Stimulated activated memory B cell treated with anti-CD40 and anti-IgM and Interleukin-4, amounts not matched to agents 10 μg/mL and 1 μg/mL and 100 μg/mL, for 72 hours (primary cell): ENCODE measurements at regions not wholly inside any gene's neighbourhood (a gene's known extent, or its start where the extent isn't known, plus 50 kb on each side); places are given as distances from the start of the nearest gene placed in this dataset.
A peak's percentile ranks its signal among the peaks of the same experiment; 100 is the strongest.

Source experiments
- ATAC-seq: fragments of 150-1000 bp; cut with Tn5 transposase; 2 replicates; pipeline ENCODE4 v1.10.0; 2021
- H3K27ac Mint-ChIP-seq: one replicate; pipeline ENCODE4 v1.8.0; 2022; ENCODE audit warnings: mild to moderate bottlenecking, mixed read lengths
- H3K27me3 Mint-ChIP-seq: one replicate; pipeline ENCODE4 v1.8.0; 2022; ENCODE audit warnings: mixed read lengths
- H3K36me3 Mint-ChIP-seq: one replicate; pipeline ENCODE4 v1.8.0; 2022; ENCODE audit warnings: mixed read lengths
- H3K4me1 Mint-ChIP-seq: one replicate; pipeline ENCODE4 v1.8.0; 2022; ENCODE audit warnings: mixed read lengths
- H3K4me3 Mint-ChIP-seq: one replicate; pipeline ENCODE4 v1.8.0; 2022; ENCODE audit warnings: mild to moderate bottlenecking, moderate library complexity, mixed read lengths
- H3K9me3 Mint-ChIP-seq: one replicate; pipeline ENCODE4 v1.8.0; 2022; ENCODE audit warnings: mixed read lengths

- H3K27ac Mint-ChIP-seq: no peak overlapping the region
- H3K9me3 Mint-ChIP-seq: peaks cover 32% of the 10 kb centered on the region
- H3K4me1 Mint-ChIP-seq: no peaks in the 10 kb centered on the region
- no peak for ATAC-seq
- H3K27me3 Mint-ChIP-seq: peaks cover 58% of the 10 kb centered on the region
- no peak overlapping the region for H3K4me3 Mint-ChIP-seq
- peaks cover 7% of the 10 kb centered on the region for H3K36me3 Mint-ChIP-seq
These were observed 51.8 kb upstream of the NDUFB4 start for GRCh38 chr3:120544361-120544760.

GRCh38 chr3:120536642-120537041 lies 59.5 kb upstream of the NDUFB4 start:
- no peak for ATAC-seq
- no peaks in the 10 kb centered on the region for H3K4me1 Mint-ChIP-seq
- no peak overlapping the region for H3K4me3 Mint-ChIP-seq
- peaks cover 7% of the 10 kb centered on the region for H3K36me3 Mint-ChIP-seq
- H3K27me3 Mint-ChIP-seq: peaks cover 56% of the 10 kb centered on the region
- H3K27ac Mint-ChIP-seq: no peak overlapping the region
- peaks cover 27% of the 10 kb centered on the region for H3K9me3 Mint-ChIP-seq

GRCh38 chr3:120532969-120533368 lies 63.2 kb upstream of the NDUFB4 start:
- Mint-ChIP-seq H3K4me1 (no peaks in the 10 kb centered on the region), H3K27me3 (peaks cover 53% of the 10 kb centered on the region), H3K27ac (no peak overlapping the region), H3K9me3 (peaks cover 6% of the 10 kb centered on the region), H3K4me3 (no peak overlapping the region), H3K36me3 (no peaks in the 10 kb centered on the region)
- ATAC-seq: no peak

GRCh38 chr3:120528163-120528562 lies 68.0 kb upstream of the NDUFB4 start:
- H3K36me3 Mint-ChIP-seq: no peaks in the 10 kb centered on the region

GRCh38 chr3:120526011-120526870 lies 69.9 kb upstream of the NDUFB4 start:
- ATAC-seq: no peak
- Mint-ChIP-seq H3K9me3 (no peaks in the 10 kb centered on the region), H3K27ac (no peak overlapping the region), H3K4me1 (no peaks in the 10 kb centered on the region), H3K27me3 (peaks cover 14% of the 10 kb centered on the region), H3K4me3 (no peak overlapping the region), H3K36me3 (no peaks in the 10 kb centered on the region)

More at GRCh38 chr3:120528163-120528562, 68.0 kb upstream of the NDUFB4 start:
- peaks cover 33% of the 10 kb centered on the region for H3K27me3 Mint-ChIP-seq
- no peak overlapping the region for H3K4me3 Mint-ChIP-seq
- H3K4me1 Mint-ChIP-seq: no peaks in the 10 kb centered on the region
- no peak overlapping the region for H3K27ac Mint-ChIP-seq
- H3K9me3 Mint-ChIP-seq: peaks cover 4% of the 10 kb centered on the region
- ATAC-seq: no peak

GRCh38 chr3:120524171-120524923 lies 71.8 kb upstream of the NDUFB4 start:
- no peaks in the 10 kb centered on the region for H3K36me3 Mint-ChIP-seq
- H3K4me3 Mint-ChIP-seq: no peak overlapping the region
- no peak overlapping the region for H3K27ac Mint-ChIP-seq
- H3K4me1 Mint-ChIP-seq: no peaks in the 10 kb centered on the region
- H3K9me3 Mint-ChIP-seq: no peaks in the 10 kb centered on the region
- peaks cover 2% of the 10 kb centered on the region for H3K27me3 Mint-ChIP-seq
- no peak for ATAC-seq

- Mint-ChIP-seq H3K27ac (no peak overlapping the region), H3K27me3 (peaks cover 40% of the 10 kb centered on the region), H3K4me1 (no peaks in the 10 kb centered on the region), H3K9me3 (no peaks in the 10 kb centered on the region), H3K4me3 (no peak overlapping the region), H3K36me3 (no peaks in the 10 kb centered on the region)
- ATAC-seq: no peak
These were observed 65.3 kb upstream of the FSTL1 start for GRCh38 chr3:120516136-120516535.

- Mint-ChIP-seq H3K36me3 (no peaks in the 10 kb centered on the region), H3K27me3 (peaks cover 53% of the 10 kb centered on the region), H3K4me3 (no peak overlapping the region), H3K9me3 (no peaks in the 10 kb centered on the region), H3K4me1 (no peaks in the 10 kb centered on the region), H3K27ac (no peak overlapping the region)
- ATAC-seq: no peak
These were observed 61.9 kb upstream of the FSTL1 start for GRCh38 chr3:120512655-120513054.

GRCh38 chr3:120506828-120507774 lies 56.3 kb upstream of the FSTL1 start:
- no peak for ATAC-seq
- Mint-ChIP-seq H3K36me3 (no peaks in the 10 kb centered on the region), H3K27me3 (peaks cover 34% of the 10 kb centered on the region), H3K4me1 (no peaks in the 10 kb centered on the region), H3K9me3 (no peaks in the 10 kb centered on the region), H3K27ac (no peak overlapping the region), H3K4me3 (no peak overlapping the region)

GRCh38 chr3:120506076-120506827 lies 55.5 kb upstream of the FSTL1 start:
- ATAC-seq: no peak
- Mint-ChIP-seq H3K27me3 (peaks cover 31% of the 10 kb centered on the region), H3K9me3 (no peaks in the 10 kb centered on the region), H3K36me3 (no peaks in the 10 kb centered on the region), H3K4me3 (no peak overlapping the region), H3K4me1 (no peaks in the 10 kb centered on the region), H3K27ac (no peak overlapping the region)

- Mint-ChIP-seq H3K4me3 (no peak overlapping the region), H3K27ac (no peak overlapping the region), H3K9me3 (no peaks in the 10 kb centered on the region), H3K4me1 (no peaks in the 10 kb centered on the region), H3K36me3 (no peaks in the 10 kb centered on the region), H3K27me3 (peaks cover 25% of the 10 kb centered on the region)
- peak; percentile 8 for ATAC-seq
These were observed 53.2 kb upstream of the FSTL1 start for GRCh38 chr3:120503727-120504616.

- Mint-ChIP-seq H3K27ac (no peak overlapping the region), H3K4me3 (no peak overlapping the region), H3K9me3 (no peaks in the 10 kb centered on the region), H3K27me3 (peaks cover 6% of the 10 kb centered on the region), H3K36me3 (no peaks in the 10 kb centered on the region), H3K4me1 (no peaks in the 10 kb centered on the region)
- no peak for ATAC-seq
These were observed 51.3 kb upstream of the FSTL1 start for GRCh38 chr3:120502116-120502515.
